CD14-positive monocyte (primary cell): ENCODE measurements at regions not wholly inside any gene's neighbourhood (a gene's known extent, or its start where the extent isn't known, plus 50 kb on each side); places are given as distances from the start of the nearest gene placed in this dataset.
"Not testable (repeated sequence)": the region's sequence is repeated elsewhere in the genome, so short reads cannot be mapped to it uniquely, and the experiment has no call there.

ENCODE experiments used
- DNase-seq, 3 donors: peaks; one replicate each; pipeline ENCODE4 v3.0.0-alpha.2; 2011 to 2022
- H2AFZ ChIP-seq: 2 replicates; pipeline ENCODE4 v1.6.0; 2012; ENCODE audit warnings: mild to moderate bottlenecking, low read depth, low read length, inconsistent platforms; ENCODE audit not compliant: insufficient read depth, poor library complexity, severe bottlenecking
- H3K27ac ChIP-seq, 2 donors: 1 replicate in 1 of 2; 2 replicates in 1 of 2; pipeline ENCODE4 v1.5.1; 2012 to 2013; ENCODE audit warnings: low read length in 2 of 2, control low read depth in 1 of 2, inconsistent platforms in 1 of 2, low read depth in 1 of 2, mild to moderate bottlenecking in 1 of 2
- H3K27me3 ChIP-seq, 2 donors: one replicate each; pipeline versions ENCODE4 v1.6.0 to v1.6.1; 2011 to 2013; ENCODE audit warnings: low read length in 2 of 2; ENCODE audit not compliant: control insufficient read depth in 2 of 2, insufficient read depth in 2 of 2
- H3K36me3 ChIP-seq, 2 donors: replicated peaks in 1 of 2; 1 replicate in 1 of 2; 2 replicates in 1 of 2; pipeline versions ENCODE4 v1.5.1 to v1.6.1; 2012 to 2013; ENCODE audit warnings: low read length in 2 of 2, control low read depth in 1 of 2, inconsistent platforms in 1 of 2, mild to moderate bottlenecking in 1 of 2; ENCODE audit not compliant: insufficient read depth in 2 of 2, control insufficient read depth in 1 of 2
- H3K4me1 ChIP-seq, 2 donors: 1 replicate in 1 of 2; 2 replicates in 1 of 2; pipeline versions ENCODE4 v1.5.1 to v1.6.1; 2012 to 2013; ENCODE audit warnings: low read length in 2 of 2, control low read depth in 1 of 2, inconsistent platforms in 1 of 2, mild to moderate bottlenecking in 1 of 2, moderate library complexity in 1 of 2; ENCODE audit not compliant: insufficient read depth in 2 of 2, control insufficient read depth in 1 of 2
- H3K4me2 ChIP-seq: replicated peaks from 2 replicates; pipeline ENCODE3; 2012; ENCODE audit warnings: low read length, moderate library complexity, mild to moderate bottlenecking; ENCODE audit not compliant: poor library complexity, severe bottlenecking; ENCODE audit errors: extremely low read depth
- H3K4me3 ChIP-seq, 3 experiments: fragments of 200-600 bp in 1 of 3; sonication (generic) in 1 of 3; replicated peaks in 1 of 3; 1 replicate in 2 of 3; 2 replicates in 1 of 3; pipeline ENCODE4 v1.5.1; 2011 to 2013; ENCODE audit warnings: low read length in 3 of 3, mild to moderate bottlenecking in 3 of 3, control low read depth in 2 of 3, low read depth in 2 of 3, inconsistent platforms in 1 of 3, moderate library complexity in 1 of 3
- H3K79me2 ChIP-seq: 2 replicates; pipeline ENCODE4 v1.6.0; 2012; ENCODE audit warnings: mild to moderate bottlenecking, control low read depth, inconsistent platforms, low read length, moderate library complexity; ENCODE audit not compliant: insufficient read depth
- H3K9ac ChIP-seq: 2 replicates; pipeline ENCODE4 v1.6.0; 2017; ENCODE audit warnings: low read length, mild to moderate bottlenecking; ENCODE audit not compliant: insufficient read depth, poor library complexity, severe bottlenecking
- H3K9me3 ChIP-seq, 2 donors: replicated peaks in 1 of 2; 1 replicate in 1 of 2; 2 replicates in 1 of 2; pipeline versions ENCODE4 v1.5.1 to v1.6.1; 2012 to 2013; ENCODE audit warnings: low read length in 2 of 2, control low read depth in 1 of 2; ENCODE audit not compliant: control insufficient read depth in 1 of 2, insufficient read depth in 1 of 2
- H4K20me1 ChIP-seq: 2 replicates; pipeline ENCODE4 v1.6.0; 2012; ENCODE audit warnings: mild to moderate bottlenecking, low read length, control low read depth, moderate library complexity; ENCODE audit not compliant: insufficient read depth
- H3K27ac Mint-ChIP-seq, 7 donors: one replicate each; pipeline ENCODE4 v1.8.0; 2020; ENCODE audit warnings: mild to moderate bottlenecking in 7 of 7, mixed read lengths in 7 of 7, moderate library complexity in 6 of 7, inconsistent platforms in 2 of 7
- H3K27me3 Mint-ChIP-seq, 3 donors: one replicate each; pipeline ENCODE4 v1.8.0; 2021 to 2022; ENCODE audit warnings: low read depth in 3 of 3, mild to moderate bottlenecking in 3 of 3, mixed read lengths in 3 of 3, moderate library complexity in 3 of 3, inconsistent platforms in 1 of 3
- H3K36me3 Mint-ChIP-seq, 2 donors: one replicate each; pipeline ENCODE4 v1.8.0; 2020; ENCODE audit warnings: mixed read lengths in 2 of 2, inconsistent platforms in 1 of 2, mild to moderate bottlenecking in 1 of 2
- H3K4me1 Mint-ChIP-seq: one replicate; pipeline ENCODE4 v1.8.0; 2020; ENCODE audit warnings: mild to moderate bottlenecking, mixed read lengths
- H3K4me3 Mint-ChIP-seq, 2 donors: one replicate each; pipeline ENCODE4 v1.8.0; 2020; ENCODE audit warnings: mild to moderate bottlenecking in 2 of 2, mixed read lengths in 2 of 2, moderate library complexity in 1 of 2
- H3K9me3 Mint-ChIP-seq, 7 donors: one replicate each; pipeline ENCODE4 v1.8.0; 2020 to 2022; ENCODE audit warnings: mixed read lengths in 7 of 7, mild to moderate bottlenecking in 6 of 7, moderate library complexity in 6 of 7, inconsistent platforms in 2 of 7
- CTCF ChIP-seq: fragments of 200-600 bp; IDR thresholded peaks from one replicate; pipeline ENCODE4 v1.8.0; 2022; ENCODE audit warnings: antibody characterized with exemption, mild to moderate bottlenecking
- WGBS: methylation state at CpG from one replicate; pipeline ENCODE4 v1.1.5; 2013; ENCODE audit warnings: missing lambda C conversion rate; ENCODE audit not compliant: insufficient coverage; 5-methylcytosine and 5-hydroxymethylcytosine counted together
- intact Hi-C, 2 donors: fragments of 100-400 bp; cut with micrococcal nuclease; formaldehyde crosslinking; loops; one replicate each; pipeline versions ENCODE4 v1.15.0 to v1.15.1; 2023

- H3K27ac Mint-ChIP-seq, DNase-seq, H3K36me3 ChIP-seq, H3K4me3 ChIP-seq, H2AFZ ChIP-seq, H3K27me3 ChIP-seq, H3K9me3 ChIP-seq, H3K27me3 Mint-ChIP-seq, H3K36me3 Mint-ChIP-seq, H3K4me2 ChIP-seq, H3K27ac ChIP-seq, H4K20me1 ChIP-seq, H3K4me1 ChIP-seq, intact Hi-C loops, H3K79me2 ChIP-seq, H3K4me1 Mint-ChIP-seq, H3K9ac ChIP-seq, H3K4me3 Mint-ChIP-seq: not testable (repeated sequence)
- WGBS: no CpG with 5 or more reads among the region's 7 CpGs
- H3K9me3 Mint-ChIP-seq: peaks cover 2 to 14% (median 8%) of the 10 kb centered on the region in 7 donors
These were observed 291.9 kb downstream of the PDCD6IP start for GRCh38 chr3:34090379-34090778.

GRCh38 chr3:34090876-34091275 lies 292.4 kb downstream of the PDCD6IP start:
- peaks cover 1 to 2% (median 1%) of the 10 kb centered on the region in 3 donors for H3K27me3 Mint-ChIP-seq
- Histone ChIP-seq H3K36me3 (no peaks in the 10 kb centered on the region), H3K27me3 (no peaks in the 10 kb centered on the region), H3K4me3 (no peak overlapping the region), H3K4me1 (no peaks in the 10 kb centered on the region), H3K9ac (no peak overlapping the region), H2AFZ (no peak overlapping the region), H3K4me2 (no peak overlapping the region), H3K79me2 (no peaks in the 10 kb centered on the region), H3K9me3 (peaks cover 0 to 7% of the 10 kb centered on the region in 2 donors), H3K27ac (no peak overlapping the region), H4K20me1 (no peaks in the 10 kb centered on the region)
- TF ChIP-seq CTCF: no peak
- intact Hi-C loops: no loop called here
- DNase-seq: no peak
- 93% methylated on average over 3 of the region's 4 CpGs for WGBS
- H3K4me3 Mint-ChIP-seq: no peak overlapping the region
- peak overlapping the region in 1 of 7 donors; percentile 62 for H3K27ac Mint-ChIP-seq
- H3K4me1 Mint-ChIP-seq: no peaks in the 10 kb centered on the region
- H3K9me3 Mint-ChIP-seq: peaks cover 0 to 17% (median 6%) of the 10 kb centered on the region in 7 donors
- H3K36me3 Mint-ChIP-seq: no peaks in the 10 kb centered on the region

GRCh38 chr3:34094280-34094679 lies 295.9 kb downstream of the PDCD6IP start:
- H3K27ac ChIP-seq, H3K4me1 Mint-ChIP-seq, H3K27ac Mint-ChIP-seq, intact Hi-C loops, H3K4me1 ChIP-seq, H3K79me2 ChIP-seq, H4K20me1 ChIP-seq, H2AFZ ChIP-seq, DNase-seq, H3K36me3 ChIP-seq, H3K27me3 ChIP-seq, H3K4me3 ChIP-seq, H3K9ac ChIP-seq, H3K27me3 Mint-ChIP-seq, H3K4me3 Mint-ChIP-seq, H3K9me3 ChIP-seq, H3K4me2 ChIP-seq, H3K36me3 Mint-ChIP-seq: not testable (repeated sequence)
- WGBS: 98% methylated on average over 9 of the region's 9 CpGs
- peaks cover 3 to 17% (median 11%) of the 10 kb centered on the region in 7 donors for H3K9me3 Mint-ChIP-seq
